Parathyroid adenoma (tissue), 2 donors: ENCODE measurements at regions not wholly inside any gene's neighbourhood (a gene's known extent, or its start where the extent isn't known, plus 50 kb on each side); places are given as distances from the start of the nearest gene placed in this dataset.

Experiments used
- H2AFZ ChIP-seq: fragments of 300-600 bp; sonication (generic); one replicate; pipeline ENCODE4 v1.7.0; 2017; ENCODE audit warnings: antibody characterized with exemption, mild to moderate bottlenecking
- H3K27ac ChIP-seq: fragments of 300-600 bp; sonication (generic); one replicate; pipeline ENCODE4 v1.7.0; 2017
- H3K27me3 ChIP-seq: fragments of 300-600 bp; sonication (generic); one replicate; pipeline ENCODE4 v1.7.0; 2017; ENCODE audit warnings: low read length; ENCODE audit not compliant: control insufficient read depth, insufficient read depth
- H3K36me3 ChIP-seq: fragments of 300-600 bp; sonication (generic); one replicate; pipeline ENCODE4 v1.7.0; 2017; ENCODE audit warnings: low read length; ENCODE audit not compliant: control insufficient read depth, insufficient read depth
- H3K4me1 ChIP-seq: fragments of 300-600 bp; sonication (generic); one replicate; pipeline ENCODE4 v1.7.0; 2017; ENCODE audit warnings: control low read depth
- H3K4me2 ChIP-seq: fragments of 300-600 bp; sonication (generic); one replicate; pipeline ENCODE4 v1.7.0; 2017; ENCODE audit warnings: low read length
- H3K4me3 ChIP-seq: fragments of 300-600 bp; sonication (generic); one replicate; pipeline ENCODE4 v1.7.0; 2017; ENCODE audit warnings: low read depth, low read length
- H3K79me2 ChIP-seq: fragments of 300-600 bp; sonication (generic); one replicate; pipeline ENCODE4 v1.7.0; 2017; ENCODE audit warnings: control low read depth
- H3K9ac ChIP-seq: fragments of 300-600 bp; sonication (generic); one replicate; pipeline ENCODE4 v1.7.0; 2017; ENCODE audit warnings: mild to moderate bottlenecking
- H3K9me3 ChIP-seq: fragments of 300-600 bp; sonication (generic); one replicate; pipeline ENCODE4 v1.7.0; 2017; ENCODE audit warnings: low read length; ENCODE audit not compliant: control insufficient read depth
- CTCF ChIP-seq: fragments of 300-600 bp; sonication (generic); IDR thresholded peaks from one replicate; pipeline ENCODE4 v1.7.0; 2017; ENCODE audit warnings: antibody characterized with exemption, mild to moderate bottlenecking
- donor health status: primary hyperparathyroidism.

GRCh38 chr15:97143592-97144376 lies 813.3 kb downstream of the NR2F2 start:
- Histone ChIP-seq H3K4me1 (no peaks in the 10 kb centered on the region), H3K36me3 (no peaks in the 10 kb centered on the region), H3K79me2 (no peaks in the 10 kb centered on the region), H3K9me3 (no peaks in the 10 kb centered on the region), H3K9ac (no peak overlapping the region), H3K27me3 (no peaks in the 10 kb centered on the region), H2AFZ (no peak overlapping the region), H3K27ac (no peak overlapping the region), H3K4me3 (no peak overlapping the region), H3K4me2 (no peak overlapping the region)
- no peak for TF ChIP-seq CTCF

GRCh38 chr15:97144377-97144711 lies 813.8 kb downstream of the NR2F2 start:
- no peak overlapping the region for H3K4me3 ChIP-seq
- no peak overlapping the region for H3K4me2 ChIP-seq
- no peaks in the 10 kb centered on the region for H3K9me3 ChIP-seq
- H3K36me3 ChIP-seq: no peaks in the 10 kb centered on the region
- H2AFZ ChIP-seq: no peak overlapping the region
- H3K9ac ChIP-seq: no peak overlapping the region
- H3K27me3 ChIP-seq: no peaks in the 10 kb centered on the region
- no peak overlapping the region for H3K27ac ChIP-seq
- H3K79me2 ChIP-seq: no peaks in the 10 kb centered on the region
- TF ChIP-seq CTCF: no peak
- H3K4me1 ChIP-seq: no peaks in the 10 kb centered on the region

- TF ChIP-seq CTCF: no peak
- Histone ChIP-seq H3K4me3 (no peak overlapping the region), H3K9me3 (no peaks in the 10 kb centered on the region)
Observed at GRCh38 chr15:97146929-97147870, 813.3 kb upstream of the ARRDC4 start.

GRCh38 chr15:97153356-97153965 lies 807.0 kb upstream of the ARRDC4 start:
- H2AFZ ChIP-seq: no peak overlapping the region
- no peaks in the 10 kb centered on the region for H3K27me3 ChIP-seq
- no peak for TF ChIP-seq CTCF
- no peaks in the 10 kb centered on the region for H3K4me1 ChIP-seq
- H3K9ac ChIP-seq: no peak overlapping the region
- no peaks in the 10 kb centered on the region for H3K79me2 ChIP-seq
- H3K4me2 ChIP-seq: no peak overlapping the region
- H3K9me3 ChIP-seq: no peaks in the 10 kb centered on the region
- no peak overlapping the region for H3K4me3 ChIP-seq
- no peak overlapping the region for H3K27ac ChIP-seq
- H3K36me3 ChIP-seq: no peaks in the 10 kb centered on the region

More at GRCh38 chr15:97146929-97147870, 813.3 kb upstream of the ARRDC4 start:
- Histone ChIP-seq H3K4me2 (no peak overlapping the region), H3K27me3 (no peaks in the 10 kb centered on the region), H3K36me3 (no peaks in the 10 kb centered on the region), H3K27ac (no peak overlapping the region), H3K9ac (no peak overlapping the region), H3K79me2 (no peaks in the 10 kb centered on the region), H3K4me1 (no peaks in the 10 kb centered on the region), H2AFZ (no peak overlapping the region)
